ENCODE measurements at regions not wholly inside any gene's neighbourhood (a gene's known extent, or its start where the extent isn't known, plus 50 kb on each side); places are given as distances from the start of the nearest gene placed in this dataset.
A peak's percentile ranks its signal among the peaks of the same experiment; 100 is the strongest.

DNA sequence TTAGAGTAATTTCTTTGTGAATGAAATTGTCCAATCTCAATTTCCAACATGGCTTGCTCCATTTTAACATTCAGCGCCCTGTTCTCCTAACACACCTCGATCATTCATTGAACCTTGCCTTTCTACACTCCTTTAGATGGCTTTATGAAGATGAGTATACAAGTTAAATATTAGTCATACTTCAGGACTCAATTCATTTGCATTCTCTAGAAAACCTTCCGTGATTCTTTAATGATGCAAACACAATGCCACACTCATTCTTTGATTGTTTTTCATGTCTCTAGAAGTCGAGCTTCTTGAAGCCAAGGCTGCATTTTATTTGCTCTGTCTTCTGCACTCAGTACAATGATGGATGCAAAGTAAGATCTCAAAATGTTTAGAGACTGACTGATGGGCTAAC lies 641.2 kb downstream of the DOK5 start:
- no peak for DNase-seq
- Mint-ChIP-seq H3K27me3 (ENCODE audit: low read depth, poor library complexity) (no peaks in the 10 kb centered on the region), H3K9me3 (no peaks in the 10 kb centered on the region), H3K27ac (no peak overlapping the region), H3K36me3 (ENCODE audit: low read depth) (no peaks in the 10 kb centered on the region), H3K4me3 (no peak overlapping the region), H3K4me1 (no peaks in the 10 kb centered on the region)
- TF ChIP-seq CTCF (IDR thresholded peaks at IDR 0.05): no peak

GRCh38 chr20:55103188-55103587 lies 627.8 kb downstream of the DOK5 start:
- H3K27me3 Mint-ChIP-seq (ENCODE audit: low read depth, poor library complexity): peaks cover 4% of the 10 kb centered on the region
- no peak for DNase-seq

GRCh38 chr20:55099251-55099650 lies 623.9 kb downstream of the DOK5 start:
- H3K36me3 Mint-ChIP-seq (ENCODE audit: low read depth): no peaks in the 10 kb centered on the region
- H3K27ac Mint-ChIP-seq: no peak overlapping the region
- peaks cover 23% of the 10 kb centered on the region for H3K4me1 Mint-ChIP-seq

More at GRCh38 chr20:55103188-55103587, 627.8 kb downstream of the DOK5 start:
- Mint-ChIP-seq H3K27ac (no peak overlapping the region), H3K9me3 (peaks cover 4% of the 10 kb centered on the region), H3K36me3 (ENCODE audit: low read depth) (no peaks in the 10 kb centered on the region), H3K4me3 (no peak overlapping the region), H3K4me1 (no peaks in the 10 kb centered on the region)
- no peak for TF ChIP-seq CTCF (IDR thresholded peaks at IDR 0.05)

DNA sequence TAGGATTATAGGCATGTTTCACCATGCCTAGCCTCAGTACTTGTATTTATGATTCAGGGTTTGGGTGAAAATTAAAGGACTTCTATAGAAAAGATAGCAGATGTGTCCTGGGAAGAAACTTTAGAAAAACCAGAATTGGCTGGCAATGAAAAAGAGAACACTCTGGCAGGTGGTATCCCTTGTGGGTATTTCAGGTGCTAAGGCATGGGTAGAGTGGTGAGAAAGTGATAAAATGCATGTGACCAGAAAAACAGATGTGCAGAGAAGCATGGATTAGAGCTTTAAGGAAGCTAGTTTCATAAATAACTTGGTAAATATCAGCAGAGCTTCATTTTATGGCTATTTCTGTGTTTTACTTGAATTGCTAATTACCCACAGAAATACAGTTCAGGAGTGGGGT lies 622.2 kb downstream of the DOK5 start:
- Mint-ChIP-seq H3K36me3 (ENCODE audit: low read depth) (no peaks in the 10 kb centered on the region), H3K4me1 (peaks cover 25% of the 10 kb centered on the region), H3K27ac (peak overlapping the region; percentile 50), H3K9me3 (no peaks in the 10 kb centered on the region), H3K27me3 (ENCODE audit: low read depth, poor library complexity) (no peaks in the 10 kb centered on the region), H3K4me3 (no peak overlapping the region)
- no peak for TF ChIP-seq CTCF (IDR thresholded peaks at IDR 0.05)
- no peak for DNase-seq

More at GRCh38 chr20:55099251-55099650, 623.9 kb downstream of the DOK5 start:
- H3K27me3 Mint-ChIP-seq (ENCODE audit: low read depth, poor library complexity): no peaks in the 10 kb centered on the region
- TF ChIP-seq CTCF (IDR thresholded peaks at IDR 0.05): no peak
- H3K4me3 Mint-ChIP-seq: no peak overlapping the region
- no peaks in the 10 kb centered on the region for H3K9me3 Mint-ChIP-seq
- no peak for DNase-seq

GRCh38 chr20:55095745-55096400 lies 620.5 kb downstream of the DOK5 start:
- no peaks in the 10 kb centered on the region for H3K27me3 Mint-ChIP-seq (ENCODE audit: low read depth, poor library complexity)
- no peak for TF ChIP-seq CTCF (IDR thresholded peaks at IDR 0.05)
- no peaks in the 10 kb centered on the region for H3K9me3 Mint-ChIP-seq
- H3K4me3 Mint-ChIP-seq: no peak overlapping the region
- no peaks in the 10 kb centered on the region for H3K36me3 Mint-ChIP-seq (ENCODE audit: low read depth)
- H3K4me1 Mint-ChIP-seq: peaks cover 27% of the 10 kb centered on the region
- no peak overlapping the region for H3K27ac Mint-ChIP-seq
- no peak for DNase-seq

DNA sequence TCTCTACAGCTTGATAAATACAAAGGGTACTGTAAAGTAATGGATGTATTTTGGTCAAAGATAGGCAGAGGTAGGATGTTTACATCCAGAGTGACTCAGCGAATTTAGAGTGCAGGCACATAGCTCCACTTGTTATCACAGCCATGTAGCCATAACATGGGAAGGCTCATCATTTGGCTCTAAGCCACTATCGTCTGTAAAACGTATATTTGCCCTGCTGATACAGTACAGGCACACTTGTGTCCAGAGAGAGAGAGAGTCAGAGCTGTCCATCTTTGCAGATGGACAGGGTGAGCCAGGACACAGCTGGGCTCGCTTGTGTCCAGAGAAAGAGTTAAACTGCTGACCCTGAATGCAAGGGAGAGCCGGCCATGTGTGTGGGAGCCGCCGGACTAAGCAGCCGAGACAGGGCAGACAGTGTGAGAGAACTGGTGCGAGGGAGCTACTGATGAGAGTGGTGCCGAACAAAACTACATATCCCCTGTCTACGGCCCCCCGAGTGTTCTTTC lies 619.0 kb downstream of the DOK5 start:
- Mint-ChIP-seq H3K9me3 (no peaks in the 10 kb centered on the region), H3K4me3 (peak overlapping the region; percentile 17), H3K36me3 (ENCODE audit: low read depth) (no peaks in the 10 kb centered on the region), H3K27me3 (ENCODE audit: low read depth, poor library complexity) (no peaks in the 10 kb centered on the region), H3K27ac (peak overlapping the region; percentile 53), H3K4me1 (peaks cover 42% of the 10 kb centered on the region)
- DNase-seq: peak; percentile 10
- TF ChIP-seq CTCF (IDR thresholded peaks at IDR 0.05): no peak
